ENCODE measurements at regions not wholly inside any gene's neighbourhood (a gene's known extent, or its start where the extent isn't known, plus 50 kb on each side); places are given as distances from the start of the nearest gene placed in this dataset.

- TF ChIP-seq POLR2A (IDR thresholded peaks at IDR 0.05; ENCODE audit: low read depth, low read length) (no peak), POLR2AphosphoS5 (IDR thresholded peaks at IDR 0.05; ENCODE audit: low read depth, low read length) (no peak)
Measured at GRCh38 chr12:83388551-83388950, 701.8 kb downstream of the TMTC2 start.
